ENCODE measurements at regions not wholly inside any gene's neighbourhood (a gene's known extent, or its start where the extent isn't known, plus 50 kb on each side); places are given as distances from the start of the nearest gene placed in this dataset.

GRCh38 chr2:123723706-123724105 lies 301.4 kb upstream of the CNTNAP5 start:
- Histone ChIP-seq H3K27ac (no peak overlapping the region), H3K4me1 (no peaks in the 10 kb centered on the region), H3K36me3 (no peaks in the 10 kb centered on the region), H3K9me3 (no peaks in the 10 kb centered on the region), H3K4me3 (no peak overlapping the region), H3K27me3 (ENCODE audit: low read depth) (no peaks in the 10 kb centered on the region)
- DNase-seq (no peak), ATAC-seq (no peak)
- intact Hi-C loops (cut with DNase I): no loop called here
- no peak for TF ChIP-seq CTCF (IDR thresholded peaks at IDR 0.05)

- ATAC-seq: peak in 1 of 2 donors; percentile 73
- Histone ChIP-seq H3K4me1 (no peaks in the 10 kb centered on the region), H3K27ac (no peak overlapping the region), H3K36me3 (no peaks in the 10 kb centered on the region), H3K27me3 (ENCODE audit: low read depth) (no peaks in the 10 kb centered on the region), H3K9me3 (no peaks in the 10 kb centered on the region), H3K4me3 (no peak overlapping the region)
- TF ChIP-seq CTCF (IDR thresholded peaks at IDR 0.05): no peak
- no peak for DNase-seq
- intact Hi-C loops (cut with DNase I): no loop called here
These were observed 292.5 kb upstream of the CNTNAP5 start for GRCh38 chr2:123732563-123732962.

- Histone ChIP-seq H3K4me1 (no peaks in the 10 kb centered on the region), H3K4me3 (no peak overlapping the region), H3K36me3 (no peaks in the 10 kb centered on the region), H3K9me3 (no peaks in the 10 kb centered on the region), H3K27ac (no peak overlapping the region), H3K27me3 (ENCODE audit: low read depth) (no peaks in the 10 kb centered on the region)
- DNase-seq: no peak
- TF ChIP-seq CTCF (IDR thresholded peaks at IDR 0.05): no peak
- intact Hi-C loops (cut with DNase I): no loop called here
- no peak for ATAC-seq
These were observed 287.7 kb upstream of the CNTNAP5 start for GRCh38 chr2:123737371-123737770.

- Histone ChIP-seq H3K27ac (no peak overlapping the region), H3K4me1 (no peaks in the 10 kb centered on the region), H3K36me3 (no peaks in the 10 kb centered on the region), H3K27me3 (ENCODE audit: low read depth) (no peaks in the 10 kb centered on the region), H3K4me3 (no peak overlapping the region), H3K9me3 (no peaks in the 10 kb centered on the region)
- ATAC-seq (peak; percentile 37 to 57), DNase-seq (no peak)
- intact Hi-C loops (cut with DNase I): no loop called here
- no peak for TF ChIP-seq CTCF (IDR thresholded peaks at IDR 0.05)
These were observed 286.4 kb upstream of the CNTNAP5 start for GRCh38 chr2:123738643-123739042.

- Histone ChIP-seq H3K27me3 (ENCODE audit: low read depth) (no peaks in the 10 kb centered on the region), H3K9me3 (no peaks in the 10 kb centered on the region), H3K36me3 (no peaks in the 10 kb centered on the region), H3K4me3 (no peak overlapping the region), H3K4me1 (no peaks in the 10 kb centered on the region), H3K27ac (no peak overlapping the region)
- no peak for TF ChIP-seq CTCF (IDR thresholded peaks at IDR 0.05)
- DNase-seq (no peak), ATAC-seq (no peak)
- intact Hi-C loops (cut with DNase I): no loop called here
These were observed 279.1 kb upstream of the CNTNAP5 start for GRCh38 chr2:123746006-123746405.

GRCh38 chr2:123747326-123747725 lies 277.8 kb upstream of the CNTNAP5 start:
- H3K4me1 ChIP-seq: no peaks in the 10 kb centered on the region
- DNase-seq (no peak), ATAC-seq (no peak)
- no peaks in the 10 kb centered on the region for H3K27me3 ChIP-seq (ENCODE audit: low read depth)
- no peak overlapping the region for H3K4me3 ChIP-seq
- H3K36me3 ChIP-seq: no peaks in the 10 kb centered on the region
- TF ChIP-seq CTCF (IDR thresholded peaks at IDR 0.05): no peak
- no peak overlapping the region for H3K27ac ChIP-seq
- intact Hi-C loops (cut with DNase I): no loop called here
- H3K9me3 ChIP-seq: no peaks in the 10 kb centered on the region
